Umbilical cord (tissue), 1 donor: ENCODE measurements at regions not wholly inside any gene's neighbourhood (a gene's known extent, or its start where the extent isn't known, plus 50 kb on each side); places are given as distances from the start of the nearest gene placed in this dataset.

Experiments
- DNase-seq: peaks from one replicate; pipeline ENCODE4 v3.0.0-alpha.2; 2015; ENCODE audit warnings: low spot score

DNA sequence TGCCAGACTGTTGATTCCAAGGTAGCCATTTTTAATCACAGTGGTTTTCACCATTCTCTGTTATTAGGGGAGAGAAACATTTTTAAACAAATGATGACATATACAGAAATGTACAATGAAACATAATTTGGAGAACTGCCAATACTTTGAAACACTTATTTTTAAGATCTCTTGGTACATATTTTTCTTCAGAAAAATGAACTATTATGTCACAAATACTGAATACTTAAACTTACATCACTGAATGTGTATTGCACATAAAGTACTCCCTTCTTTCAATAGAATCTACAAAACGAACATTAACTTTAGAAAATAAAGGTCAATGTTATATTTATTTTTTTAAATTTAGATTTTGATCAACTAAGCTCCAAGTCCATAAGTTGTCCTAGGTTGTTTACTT, 71.7 kb upstream of the CPNE8 start:
- DNase-seq: no peak

DNA sequence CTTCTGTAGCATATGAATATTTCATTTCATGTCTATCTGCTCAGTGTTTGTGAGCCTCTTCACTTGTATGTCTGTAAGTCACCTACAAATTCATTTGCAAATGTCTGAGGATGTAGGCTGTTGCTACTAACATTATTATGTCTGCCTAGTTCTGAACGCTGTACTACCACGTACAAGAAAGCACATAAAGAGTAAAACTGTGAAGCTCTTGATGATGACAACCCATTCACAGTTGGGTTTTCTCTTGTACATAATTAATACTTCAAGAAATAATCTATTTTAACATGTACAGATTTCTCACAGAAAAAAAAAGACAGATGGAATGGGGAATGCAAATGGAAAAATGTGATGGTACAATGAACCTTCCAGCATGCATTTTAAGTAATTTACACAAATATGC, 64.3 kb upstream of the CPNE8 start:
- no peak for DNase-seq

DNA sequence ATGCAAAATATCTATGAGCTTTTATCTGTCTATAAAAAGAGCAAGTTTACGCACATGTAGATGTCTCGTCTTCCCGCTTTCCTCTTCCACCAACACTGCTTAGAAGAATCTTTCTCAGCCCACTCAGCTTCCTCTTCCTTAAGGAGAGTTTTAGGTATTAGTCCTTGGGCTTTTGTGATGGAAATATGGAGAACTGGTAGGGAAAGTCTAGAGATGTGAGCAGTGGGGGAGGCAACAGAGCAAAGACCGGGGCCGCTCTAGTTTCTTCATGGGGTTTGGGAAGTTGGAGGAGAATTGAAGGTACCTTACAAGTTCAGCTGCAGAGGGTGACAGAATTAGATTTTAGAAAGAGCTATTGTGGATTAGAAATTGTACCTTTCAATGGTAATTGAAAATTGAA, 56.3 kb upstream of the CPNE8 start:
- no peak for DNase-seq

DNA sequence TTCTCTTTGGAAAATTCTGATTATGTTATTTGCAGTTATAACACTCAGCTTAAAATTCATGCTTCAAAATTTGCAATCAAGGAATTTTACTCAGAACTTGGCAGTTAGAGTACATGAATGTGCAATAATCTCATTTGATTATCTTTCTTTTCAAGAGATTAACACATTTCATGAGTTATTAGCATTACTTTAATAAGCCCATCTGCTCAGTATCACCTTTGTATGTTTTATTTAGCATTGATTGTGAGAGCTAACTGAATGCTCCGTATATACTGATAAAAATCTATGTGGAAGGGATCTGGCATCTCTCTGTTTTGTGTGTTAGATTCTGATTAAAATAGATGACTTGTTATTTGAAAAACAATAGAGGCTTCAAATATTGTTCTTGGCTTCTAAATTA, 55.6 kb upstream of the CPNE8 start:
- DNase-seq: no peak

DNA sequence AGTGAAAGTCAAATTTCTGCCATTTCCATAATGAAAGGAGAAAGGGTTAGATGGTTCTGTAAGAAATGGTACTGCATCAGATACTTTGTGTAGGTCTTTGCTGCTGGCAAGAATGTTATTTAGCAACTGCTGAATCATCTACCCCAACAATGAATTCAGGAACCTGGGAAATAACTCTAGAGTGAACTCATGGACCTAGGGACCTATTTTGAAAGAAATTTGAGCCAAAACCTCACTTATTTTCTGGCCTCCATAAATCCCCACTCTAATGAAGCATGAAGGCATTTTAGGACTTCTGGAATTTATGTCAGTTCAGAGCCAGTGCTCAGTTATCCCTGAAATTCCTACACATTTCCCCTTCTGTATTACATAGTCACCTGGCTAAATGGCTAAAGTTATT, 50.9 kb upstream of the CPNE8 start:
- DNase-seq: no peak
